KMS-11 (cell line): ENCODE measurements at regions not wholly inside any gene's neighbourhood (a gene's known extent, or its start where the extent isn't known, plus 50 kb on each side); places are given as distances from the start of the nearest gene placed in this dataset.

Source experiments
- H2AFZ ChIP-seq: fragments of 200-600 bp; sonication (generic); 2 replicates; pipeline ENCODE4 v1.6.1; 2016; ENCODE audit warnings: antibody characterized with exemption, mixed run types, low read depth
- H3K27ac ChIP-seq: fragments of 200-600 bp; sonication (generic); 2 replicates; pipeline ENCODE4 v1.6.1; 2016; ENCODE audit warnings: mild to moderate bottlenecking, mixed run types
- H3K27me3 ChIP-seq: fragments of 200-600 bp; sonication (generic); 2 replicates; pipeline ENCODE4 v1.6.1; 2017; ENCODE audit warnings: mild to moderate bottlenecking, low read depth, mixed run types, moderate library complexity; ENCODE audit not compliant: insufficient read depth
- H3K36me3 ChIP-seq: fragments of 200-600 bp; sonication (generic); 2 replicates; pipeline ENCODE4 v1.6.1; 2017; ENCODE audit warnings: mild to moderate bottlenecking, mixed run types; ENCODE audit not compliant: insufficient read depth
- H3K4me1 ChIP-seq: fragments of 200-600 bp; sonication (generic); 2 replicates; pipeline ENCODE4 v1.6.1; 2016; ENCODE audit warnings: mild to moderate bottlenecking, low read depth, mixed run types; ENCODE audit not compliant: poor library complexity, severe bottlenecking
- H3K4me2 ChIP-seq: fragments of 200-600 bp; sonication (generic); 2 replicates; pipeline ENCODE4 v1.7.0; 2016; ENCODE audit warnings: mild to moderate bottlenecking, mixed run types
- H3K4me3 ChIP-seq: fragments of 200-600 bp; sonication (generic); IDR thresholded peaks from 2 replicates; pipeline ENCODE4 v1.6.1; 2017; ENCODE audit warnings: low read depth, low read length, mixed read lengths; ENCODE audit not compliant: insufficient read depth
- H3K79me2 ChIP-seq: fragments of 200-600 bp; sonication (generic); 2 replicates; pipeline ENCODE4 v1.6.1; 2016; ENCODE audit warnings: low read depth, mixed run types; ENCODE audit not compliant: insufficient read depth
- H3K9ac ChIP-seq: fragments of 200-600 bp; sonication (generic); 2 replicates; pipeline ENCODE4 v1.6.1; 2016; ENCODE audit warnings: mild to moderate bottlenecking, mixed run types
- H4K20me1 ChIP-seq: fragments of 200-600 bp; sonication (generic); 2 replicates; pipeline ENCODE4 v1.6.1; 2016; ENCODE audit warnings: mild to moderate bottlenecking, mixed run types; ENCODE audit not compliant: insufficient read depth
- CTCF ChIP-seq: fragments of 200-600 bp; sonication (generic); conservative IDR thresholded peaks from 2 replicates; pipeline ENCODE4 v1.6.1; 2017; ENCODE audit warnings: low read depth, mild to moderate bottlenecking, antibody characterized with exemption, low read length, moderate library complexity, mixed read lengths

- Histone ChIP-seq H2AFZ (no peak overlapping the region), H3K4me1 (no peaks in the 10 kb centered on the region), H3K79me2 (no peaks in the 10 kb centered on the region), H3K4me2 (no peak overlapping the region), H3K4me3 (no peak overlapping the region), H3K27me3 (no peaks in the 10 kb centered on the region), H4K20me1 (no peaks in the 10 kb centered on the region), H3K9ac (no peak overlapping the region), H3K27ac (no peak overlapping the region), H3K36me3 (no peaks in the 10 kb centered on the region)
- no peak for TF ChIP-seq CTCF
Observed at GRCh38 chr10:59087486-59087885, 89.0 kb upstream of the PHYHIPL start.

- no peak for TF ChIP-seq CTCF
- H3K9ac ChIP-seq = no peak overlapping the region
- no peak overlapping the region for H3K4me3 ChIP-seq
- H2AFZ ChIP-seq = no peak overlapping the region
- no peaks in the 10 kb centered on the region for H4K20me1 ChIP-seq
- H3K79me2 ChIP-seq = no peaks in the 10 kb centered on the region
- H3K27me3 ChIP-seq = no peaks in the 10 kb centered on the region
- H3K27ac ChIP-seq = no peak overlapping the region
- H3K4me2 ChIP-seq = no peak overlapping the region
- H3K36me3 ChIP-seq = no peaks in the 10 kb centered on the region
- no peaks in the 10 kb centered on the region for H3K4me1 ChIP-seq
Observed at GRCh38 chr10:59088912-59089573, 87.4 kb upstream of the PHYHIPL start.

GRCh38 chr10:59090817-59091622 lies 85.4 kb upstream of the PHYHIPL start:
- H4K20me1 ChIP-seq = no peaks in the 10 kb centered on the region
- H3K4me2 ChIP-seq = no peak overlapping the region
- no peaks in the 10 kb centered on the region for H3K4me1 ChIP-seq
- no peak overlapping the region for H3K4me3 ChIP-seq
- no peak for TF ChIP-seq CTCF
- H3K27ac ChIP-seq = no peak overlapping the region
- H3K79me2 ChIP-seq = no peaks in the 10 kb centered on the region
- H2AFZ ChIP-seq = no peak overlapping the region
- H3K27me3 ChIP-seq = no peaks in the 10 kb centered on the region
- H3K36me3 ChIP-seq = no peaks in the 10 kb centered on the region
- H3K9ac ChIP-seq = no peak overlapping the region

GRCh38 chr10:59093461-59093860 lies 83.0 kb upstream of the PHYHIPL start:
- Histone ChIP-seq H4K20me1 (no peaks in the 10 kb centered on the region), H3K4me3 (no peak overlapping the region), H3K27me3 (no peaks in the 10 kb centered on the region), H3K4me2 (no peak overlapping the region), H3K27ac (no peak overlapping the region), H2AFZ (no peak overlapping the region), H3K9ac (no peak overlapping the region), H3K4me1 (no peaks in the 10 kb centered on the region), H3K79me2 (no peaks in the 10 kb centered on the region), H3K36me3 (no peaks in the 10 kb centered on the region)
- TF ChIP-seq CTCF = no peak
